PC-9 (cell line): ENCODE measurements at regions not wholly inside any gene's neighbourhood (a gene's known extent, or its start where the extent isn't known, plus 50 kb on each side); places are given as distances from the start of the nearest gene placed in this dataset.

ENCODE experiments used
- BruUV-seq: library from RNA; stranded (reverse); fragments of 400-500 nt; replicated peaks from 2 replicates; lab custom pipeline; 2021; lab: Mats Ljungman, UMichigan
- CTCF ChIA-PET: fragments of 300-600 bp; sonication (Branson Sonifier 250); formaldehyde crosslinking; loops from one replicate; lab custom pipeline; 2022; ENCODE audit warnings: antibody characterized with exemption; lab: Charles Lee
- POLR2A ChIA-PET: fragments of 300-600 bp; sonication (Branson Sonifier 250); formaldehyde crosslinking; loops from one replicate; lab custom pipeline; 2022; ENCODE audit warnings: antibody characterized with exemption; ENCODE audit not compliant: unreplicated experiment; lab: Charles Lee
- DNase-seq, 2 experiments: peaks; one replicate each; pipeline versions ENCODE4 v3.0.0 to v3.0.0-alpha.2; 2015 to 2022; ENCODE audit warnings: mixed read lengths in 1 of 2
- H2AFZ ChIP-seq: fragments of 200-600 bp; sonication (generic); 2 replicates; pipeline ENCODE4 v1.8.1; 2017; ENCODE audit warnings: antibody characterized with exemption
- H3F3A ChIP-seq: fragments of 200-600 bp; sonication (generic); 2 replicates; pipeline ENCODE4 v1.8.1; 2017; ENCODE audit warnings: antibody characterized with exemption, mild to moderate bottlenecking, low read depth; ENCODE audit not compliant: insufficient read depth
- H3K27ac ChIP-seq: fragments of 200-600 bp; sonication (generic); 2 replicates; pipeline ENCODE4 v1.6.1; 2016; ENCODE audit warnings: mixed run types
- H3K27me3 ChIP-seq: fragments of 200-600 bp; sonication (generic); 2 replicates; pipeline ENCODE4 v1.6.1; 2016; ENCODE audit warnings: low read depth, mixed run types; ENCODE audit not compliant: insufficient read depth
- H3K36me3 ChIP-seq: fragments of 200-600 bp; sonication (generic); 2 replicates; pipeline ENCODE4 v1.6.1; 2016; ENCODE audit warnings: low read depth, mixed run types
- H3K4me1 ChIP-seq: fragments of 200-600 bp; sonication (generic); replicated peaks from 2 replicates; pipeline ENCODE4 v1.6.1; 2016; ENCODE audit warnings: mixed run types; ENCODE audit not compliant: insufficient read depth
- H3K4me2 ChIP-seq: fragments of 200-600 bp; sonication (generic); 2 replicates; pipeline ENCODE4 v1.6.1; 2017; ENCODE audit warnings: mixed run types
- H3K4me3 ChIP-seq: fragments of 200-600 bp; sonication (generic); 2 replicates; pipeline ENCODE4 v1.6.1; 2016; ENCODE audit warnings: mixed run types
- H3K79me2 ChIP-seq: fragments of 200-600 bp; sonication (generic); 2 replicates; pipeline ENCODE4 v1.6.1; 2017; ENCODE audit warnings: low read depth, mixed run types
- H3K9me2 ChIP-seq: fragments of 200-600 bp; sonication (generic); 2 replicates; pipeline ENCODE4 v1.8.1; 2017; ENCODE audit warnings: mild to moderate bottlenecking; ENCODE audit not compliant: insufficient read depth
- H3K9me3 ChIP-seq: fragments of 200-600 bp; sonication (generic); 2 replicates; pipeline ENCODE4 v1.8.1; 2016; ENCODE audit warnings: low read depth; ENCODE audit not compliant: insufficient read depth
- H4K20me1 ChIP-seq: fragments of 200-600 bp; sonication (generic); 2 replicates; pipeline ENCODE4 v1.8.1; 2017; ENCODE audit not compliant: insufficient read depth
- CTCF ChIP-seq: fragments of 200-600 bp; sonication (generic); conservative IDR thresholded peaks from 2 replicates; pipeline ENCODE4 v1.6.1; 2017; ENCODE audit warnings: mixed run types, antibody characterized with exemption, mild to moderate bottlenecking, moderate library complexity
- EZH2 ChIP-seq: fragments of 200-600 bp; sonication (generic); IDR thresholded peaks from 2 replicates; pipeline ENCODE4 v1.8.0; 2017; ENCODE audit warnings: antibody characterized with exemption, low read depth
- intact Hi-C: fragments of 100-400 bp; cut with micrococcal nuclease; formaldehyde crosslinking; loops from one replicate; pipeline ENCODE4 v1.10.0; 2022; ENCODE audit not compliant: unreplicated experiment

- Histone ChIP-seq H3K9me3 (no peaks in the 10 kb centered on the region), H3F3A (no peaks in the 10 kb centered on the region), H3K4me2 (no peak overlapping the region), H3K9me2 (no peaks in the 10 kb centered on the region), H3K79me2 (no peaks in the 10 kb centered on the region), H4K20me1 (no peaks in the 10 kb centered on the region), H3K4me1 (no peaks in the 10 kb centered on the region), H3K36me3 (no peaks in the 10 kb centered on the region), H3K27ac (no peak overlapping the region), H3K27me3 (no peaks in the 10 kb centered on the region), H2AFZ (no peak overlapping the region), H3K4me3 (no peak overlapping the region)
- intact Hi-C loops = no loop called here
- no TSS peak for BruUV-seq
- no peak for TF ChIP-seq CTCF
- ChIA-PET POLR2A (no interaction called here), CTCF (no interaction called here)
- DNase-seq = no peak
Observed at GRCh38 chr12:58761308-58761707, 159.0 kb downstream of the LRIG3 start.

GRCh38 chr12:58764100-58764953 lies 156.0 kb downstream of the LRIG3 start:
- H3K36me3 ChIP-seq = no peaks in the 10 kb centered on the region
- no peaks in the 10 kb centered on the region for H3K9me3 ChIP-seq
- ChIA-PET CTCF (no interaction called here), POLR2A (no interaction called here)
- TF ChIP-seq CTCF = no peak
- no peak for TF ChIP-seq EZH2
- no peaks in the 10 kb centered on the region for H3K4me1 ChIP-seq
- no TSS peak for BruUV-seq
- H4K20me1 ChIP-seq = no peaks in the 10 kb centered on the region
- H3K27me3 ChIP-seq = no peaks in the 10 kb centered on the region
- intact Hi-C loops = no loop called here
- H2AFZ ChIP-seq = no peak overlapping the region
- no peak overlapping the region for H3K4me3 ChIP-seq
- H3K9me2 ChIP-seq = no peaks in the 10 kb centered on the region
- no peak for DNase-seq
- no peaks in the 10 kb centered on the region for H3K79me2 ChIP-seq
- H3K27ac ChIP-seq = no peak overlapping the region
- no peak overlapping the region for H3K4me2 ChIP-seq
- no peaks in the 10 kb centered on the region for H3F3A ChIP-seq

- no peaks in the 10 kb centered on the region for H3K4me1 ChIP-seq
- BruUV-seq = no TSS peak
- no peaks in the 10 kb centered on the region for H4K20me1 ChIP-seq
- ChIA-PET POLR2A (no interaction called here), CTCF (no interaction called here)
- H3K36me3 ChIP-seq = no peaks in the 10 kb centered on the region
- no peaks in the 10 kb centered on the region for H3K9me3 ChIP-seq
- no peak overlapping the region for H3K4me2 ChIP-seq
- intact Hi-C loops = no loop called here
- no peak for TF ChIP-seq EZH2
- no peak for TF ChIP-seq CTCF
- no peak overlapping the region for H2AFZ ChIP-seq
- DNase-seq = no peak
- H3K79me2 ChIP-seq = no peaks in the 10 kb centered on the region
- H3F3A ChIP-seq = no peaks in the 10 kb centered on the region
- H3K27ac ChIP-seq = no peak overlapping the region
- H3K9me2 ChIP-seq = no peaks in the 10 kb centered on the region
- no peak overlapping the region for H3K4me3 ChIP-seq
- no peaks in the 10 kb centered on the region for H3K27me3 ChIP-seq
Observed at GRCh38 chr12:58765076-58765475, 155.2 kb downstream of the LRIG3 start.
